Natural killer cell (primary cell): ENCODE measurements at regions not wholly inside any gene's neighbourhood (a gene's known extent, or its start where the extent isn't known, plus 50 kb on each side); places are given as distances from the start of the nearest gene placed in this dataset.

Experiments used
- ATAC-seq, 3 donors: fragments of 150-1000 bp in 2 of 3; fragments of 200-7000 bp in 1 of 3; cut with Tn5 transposase; 1 replicate in 1 of 3; 2 replicates in 2 of 3; pipeline ENCODE4 v1.10.0; 2021; ENCODE audit warnings: mild to moderate bottlenecking in 2 of 3, moderate library complexity in 2 of 3
- DNase-seq, 2 donors: peaks; one replicate each; pipeline versions ENCODE4 v3.0.0 to v3.0.0-alpha.2; 2013 to 2021; ENCODE audit warnings: mixed read lengths in 1 of 2
- H3K27ac ChIP-seq: one replicate; pipeline ENCODE4 v1.5.1; 2013; ENCODE audit warnings: mild to moderate bottlenecking, low read length
- H3K27me3 ChIP-seq: one replicate; pipeline ENCODE4 v1.6.1; 2013; ENCODE audit warnings: low read length; ENCODE audit not compliant: control insufficient read depth, insufficient read depth
- H3K36me3 ChIP-seq: one replicate; pipeline ENCODE4 v1.6.1; 2013; ENCODE audit warnings: low read length; ENCODE audit not compliant: control insufficient read depth, insufficient read depth
- H3K4me1 ChIP-seq: one replicate; pipeline ENCODE4 v1.6.1; 2013; ENCODE audit warnings: low read length; ENCODE audit not compliant: control insufficient read depth, insufficient read depth
- H3K4me3 ChIP-seq: one replicate; pipeline ENCODE4 v1.5.1; 2013; ENCODE audit warnings: low read length
- H3K9me3 ChIP-seq: one replicate; pipeline ENCODE4 v1.6.1; 2013; ENCODE audit warnings: low read length; ENCODE audit not compliant: control insufficient read depth, insufficient read depth
- H3K27ac Mint-ChIP-seq, 2 donors: one replicate each; pipeline ENCODE4 v1.8.0; 2022; ENCODE audit warnings: mild to moderate bottlenecking in 2 of 2, mixed read lengths in 2 of 2, moderate library complexity in 1 of 2
- H3K27me3 Mint-ChIP-seq, 2 donors: one replicate each; pipeline ENCODE4 v1.8.0; 2022; ENCODE audit warnings: low read depth in 2 of 2, mixed read lengths in 2 of 2
- H3K36me3 Mint-ChIP-seq: one replicate; pipeline ENCODE4 v1.8.0; 2022; ENCODE audit warnings: mixed read lengths
- H3K4me1 Mint-ChIP-seq, 2 donors: one replicate each; pipeline ENCODE4 v1.8.0; 2022; ENCODE audit warnings: mixed read lengths in 2 of 2
- H3K4me3 Mint-ChIP-seq: one replicate; pipeline ENCODE4 v1.8.0; 2022; ENCODE audit warnings: mild to moderate bottlenecking, moderate library complexity, mixed read lengths
- H3K9me3 Mint-ChIP-seq, 2 donors: one replicate each; pipeline ENCODE4 v1.8.0; 2022; ENCODE audit warnings: mixed read lengths in 2 of 2
- WGBS: methylation state at CpG from one replicate; pipeline ENCODE4 v1.1.7; 2013; ENCODE audit warnings: missing lambda C conversion rate; ENCODE audit not compliant: insufficient coverage; 5-methylcytosine and 5-hydroxymethylcytosine counted together
- intact Hi-C: fragments of 100-400 bp; cut with micrococcal nuclease; formaldehyde crosslinking; loops from one replicate; pipeline ENCODE4 v1.14.2; 2022
- TF ChIP-seq, protein P1 (sequence below): fragments of 200-600 bp; IDR thresholded peaks from one replicate; pipeline ENCODE4 v1.8.0; 2022; ENCODE audit warnings: antibody characterized with exemption

DNA sequence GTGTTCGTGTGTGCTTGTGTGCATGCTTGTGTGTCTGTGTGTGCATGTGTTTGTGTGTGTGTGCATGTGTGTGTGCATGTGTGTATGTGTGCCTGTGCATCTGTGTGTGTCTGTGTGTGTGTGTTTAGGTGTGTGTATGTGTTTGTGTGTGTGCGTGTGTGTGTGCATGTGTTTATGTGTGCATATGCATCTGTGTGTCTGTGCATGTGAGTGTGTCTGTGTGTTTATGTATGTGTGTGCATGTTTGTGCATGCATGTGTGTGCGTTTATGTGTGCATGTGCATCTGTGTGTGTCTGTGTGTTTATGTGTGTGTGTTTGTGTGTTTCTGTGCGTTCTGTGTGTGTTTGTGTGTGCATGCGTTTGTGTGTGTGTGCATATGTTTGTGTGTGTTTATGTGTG, 106.6 kb upstream of the TNRC6C start:
- H3K36me3 ChIP-seq: no peaks in the 10 kb centered on the region
- TF ChIP-seq, protein P1, sequence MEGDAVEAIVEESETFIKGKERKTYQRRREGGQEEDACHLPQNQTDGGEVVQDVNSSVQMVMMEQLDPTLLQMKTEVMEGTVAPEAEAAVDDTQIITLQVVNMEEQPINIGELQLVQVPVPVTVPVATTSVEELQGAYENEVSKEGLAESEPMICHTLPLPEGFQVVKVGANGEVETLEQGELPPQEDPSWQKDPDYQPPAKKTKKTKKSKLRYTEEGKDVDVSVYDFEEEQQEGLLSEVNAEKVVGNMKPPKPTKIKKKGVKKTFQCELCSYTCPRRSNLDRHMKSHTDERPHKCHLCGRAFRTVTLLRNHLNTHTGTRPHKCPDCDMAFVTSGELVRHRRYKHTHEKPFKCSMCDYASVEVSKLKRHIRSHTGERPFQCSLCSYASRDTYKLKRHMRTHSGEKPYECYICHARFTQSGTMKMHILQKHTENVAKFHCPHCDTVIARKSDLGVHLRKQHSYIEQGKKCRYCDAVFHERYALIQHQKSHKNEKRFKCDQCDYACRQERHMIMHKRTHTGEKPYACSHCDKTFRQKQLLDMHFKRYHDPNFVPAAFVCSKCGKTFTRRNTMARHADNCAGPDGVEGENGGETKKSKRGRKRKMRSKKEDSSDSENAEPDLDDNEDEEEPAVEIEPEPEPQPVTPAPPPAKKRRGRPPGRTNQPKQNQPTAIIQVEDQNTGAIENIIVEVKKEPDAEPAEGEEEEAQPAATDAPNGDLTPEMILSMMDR: no peak
- intact Hi-C loops: no loop called here
- Mint-ChIP-seq H3K4me3 (no peak overlapping the region), H3K4me1 (peaks cover 12 to 19% of the 10 kb centered on the region in 2 donors), H3K36me3 (no peaks in the 10 kb centered on the region), H3K27me3 (no peaks in the 10 kb centered on the region), H3K27ac (no peak overlapping the region), H3K9me3 (no peaks in the 10 kb centered on the region)
- DNase-seq: no peak
- H3K9me3 ChIP-seq: no peaks in the 10 kb centered on the region
- no peak overlapping the region for H3K27ac ChIP-seq
- peaks cover 32% of the 10 kb centered on the region for H3K4me1 ChIP-seq
- ATAC-seq: no peak
- no peaks in the 10 kb centered on the region for H3K27me3 ChIP-seq
- no peak overlapping the region for H3K4me3 ChIP-seq
- WGBS: 93% methylated on average over 5 of the region's 5 CpGs

DNA sequence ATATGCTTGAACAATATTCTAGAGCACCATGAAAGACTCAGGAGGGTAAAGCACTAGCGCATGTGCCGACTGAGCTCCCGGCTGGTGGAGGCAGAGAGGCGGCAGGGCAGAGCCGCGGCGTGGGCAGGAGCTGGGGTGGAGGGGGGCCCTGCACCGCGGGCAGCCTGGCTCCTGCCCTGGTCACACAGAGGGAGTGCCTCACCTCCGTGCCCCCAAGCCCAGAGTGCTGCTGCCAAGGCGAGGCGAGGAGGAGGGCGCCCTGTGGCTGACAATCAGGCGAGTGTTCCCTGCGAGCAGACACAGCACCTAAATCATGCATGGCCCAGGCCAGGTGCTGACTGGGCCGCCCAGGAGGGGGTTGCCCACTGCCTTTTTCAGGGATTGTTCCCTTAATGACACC, 105.8 kb upstream of the TNRC6C start:
- Mint-ChIP-seq H3K4me1 (peaks cover 17 to 20% of the 10 kb centered on the region in 2 donors), H3K4me3 (no peak overlapping the region), H3K36me3 (no peaks in the 10 kb centered on the region), H3K27me3 (no peaks in the 10 kb centered on the region), H3K27ac (no peak overlapping the region), H3K9me3 (no peaks in the 10 kb centered on the region)
- Histone ChIP-seq H3K36me3 (no peaks in the 10 kb centered on the region), H3K27ac (no peak overlapping the region), H3K4me1 (peaks cover 28% of the 10 kb centered on the region), H3K27me3 (no peaks in the 10 kb centered on the region), H3K4me3 (no peak overlapping the region), H3K9me3 (no peaks in the 10 kb centered on the region)
- TF ChIP-seq, protein P1: no peak
- no peak for ATAC-seq
- no peak for DNase-seq
- WGBS: 87% methylated on average over 16 of the region's 16 CpGs
- intact Hi-C loops: no loop called here

GRCh38 chr17:77853191-77853977, 105.1 kb upstream of the TNRC6C start:
- peaks cover 25% of the 10 kb centered on the region for H3K4me1 ChIP-seq
- no peaks in the 10 kb centered on the region for H3K9me3 ChIP-seq
- H3K36me3 ChIP-seq: no peaks in the 10 kb centered on the region
- Mint-ChIP-seq H3K4me3 (no peak overlapping the region), H3K27ac (no peak overlapping the region), H3K4me1 (peaks cover 18 to 20% of the 10 kb centered on the region in 2 donors), H3K27me3 (no peaks in the 10 kb centered on the region), H3K9me3 (peaks cover 0 to 4% of the 10 kb centered on the region in 2 donors), H3K36me3 (no peaks in the 10 kb centered on the region)
- H3K27ac ChIP-seq: no peak overlapping the region
- no peak for DNase-seq
- no peak for ATAC-seq
- TF ChIP-seq, protein P1: no peak
- H3K4me3 ChIP-seq: no peak overlapping the region
- intact Hi-C loops: no loop called here
- H3K27me3 ChIP-seq: no peaks in the 10 kb centered on the region
- WGBS: 96% methylated on average over 20 of the region's 20 CpGs
